ENCODE measurements at regions not wholly inside any gene's neighbourhood (a gene's known extent, or its start where the extent isn't known, plus 50 kb on each side); places are given as distances from the start of the nearest gene placed in this dataset.

DNA sequence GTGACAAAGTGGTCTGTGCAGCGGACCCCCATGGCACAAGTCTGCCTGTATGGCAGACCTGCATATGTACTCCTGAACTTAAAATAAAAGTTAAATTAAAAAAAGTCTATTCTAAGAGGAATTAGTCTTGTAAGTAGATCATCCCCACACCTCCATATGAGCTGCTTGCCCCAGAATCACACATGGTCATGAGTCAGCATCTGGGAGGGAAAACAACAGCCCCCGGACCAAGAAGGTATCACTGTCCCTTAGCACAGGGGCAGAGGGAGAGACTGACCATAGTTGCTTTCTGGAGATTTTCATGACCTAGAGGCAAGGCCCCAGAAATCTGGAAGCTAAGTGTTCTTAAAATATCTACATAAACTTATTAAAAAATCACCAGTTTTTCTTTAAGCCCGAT is 86.6 kb upstream of the PDK4 start:
- ATAC-seq (no peak), DNase-seq (ENCODE audit: low read depth, low spot score) (no peak)
- TF ChIP-seq SIN3A (IDR thresholded peaks at IDR 0.05; ENCODE audit: borderline replicate concordance, insufficient read depth, low read depth, low read length), result no peak
- TF ChIP-seq TCF7L2 (IDR thresholded peaks at IDR 0.05; ENCODE audit: low read depth, low read length), result no peak
- TF ChIP-seq, protein P1, sequence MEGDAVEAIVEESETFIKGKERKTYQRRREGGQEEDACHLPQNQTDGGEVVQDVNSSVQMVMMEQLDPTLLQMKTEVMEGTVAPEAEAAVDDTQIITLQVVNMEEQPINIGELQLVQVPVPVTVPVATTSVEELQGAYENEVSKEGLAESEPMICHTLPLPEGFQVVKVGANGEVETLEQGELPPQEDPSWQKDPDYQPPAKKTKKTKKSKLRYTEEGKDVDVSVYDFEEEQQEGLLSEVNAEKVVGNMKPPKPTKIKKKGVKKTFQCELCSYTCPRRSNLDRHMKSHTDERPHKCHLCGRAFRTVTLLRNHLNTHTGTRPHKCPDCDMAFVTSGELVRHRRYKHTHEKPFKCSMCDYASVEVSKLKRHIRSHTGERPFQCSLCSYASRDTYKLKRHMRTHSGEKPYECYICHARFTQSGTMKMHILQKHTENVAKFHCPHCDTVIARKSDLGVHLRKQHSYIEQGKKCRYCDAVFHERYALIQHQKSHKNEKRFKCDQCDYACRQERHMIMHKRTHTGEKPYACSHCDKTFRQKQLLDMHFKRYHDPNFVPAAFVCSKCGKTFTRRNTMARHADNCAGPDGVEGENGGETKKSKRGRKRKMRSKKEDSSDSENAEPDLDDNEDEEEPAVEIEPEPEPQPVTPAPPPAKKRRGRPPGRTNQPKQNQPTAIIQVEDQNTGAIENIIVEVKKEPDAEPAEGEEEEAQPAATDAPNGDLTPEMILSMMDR (IDR thresholded peaks at IDR 0.05), result no peak
- TF ChIP-seq, protein P2, sequence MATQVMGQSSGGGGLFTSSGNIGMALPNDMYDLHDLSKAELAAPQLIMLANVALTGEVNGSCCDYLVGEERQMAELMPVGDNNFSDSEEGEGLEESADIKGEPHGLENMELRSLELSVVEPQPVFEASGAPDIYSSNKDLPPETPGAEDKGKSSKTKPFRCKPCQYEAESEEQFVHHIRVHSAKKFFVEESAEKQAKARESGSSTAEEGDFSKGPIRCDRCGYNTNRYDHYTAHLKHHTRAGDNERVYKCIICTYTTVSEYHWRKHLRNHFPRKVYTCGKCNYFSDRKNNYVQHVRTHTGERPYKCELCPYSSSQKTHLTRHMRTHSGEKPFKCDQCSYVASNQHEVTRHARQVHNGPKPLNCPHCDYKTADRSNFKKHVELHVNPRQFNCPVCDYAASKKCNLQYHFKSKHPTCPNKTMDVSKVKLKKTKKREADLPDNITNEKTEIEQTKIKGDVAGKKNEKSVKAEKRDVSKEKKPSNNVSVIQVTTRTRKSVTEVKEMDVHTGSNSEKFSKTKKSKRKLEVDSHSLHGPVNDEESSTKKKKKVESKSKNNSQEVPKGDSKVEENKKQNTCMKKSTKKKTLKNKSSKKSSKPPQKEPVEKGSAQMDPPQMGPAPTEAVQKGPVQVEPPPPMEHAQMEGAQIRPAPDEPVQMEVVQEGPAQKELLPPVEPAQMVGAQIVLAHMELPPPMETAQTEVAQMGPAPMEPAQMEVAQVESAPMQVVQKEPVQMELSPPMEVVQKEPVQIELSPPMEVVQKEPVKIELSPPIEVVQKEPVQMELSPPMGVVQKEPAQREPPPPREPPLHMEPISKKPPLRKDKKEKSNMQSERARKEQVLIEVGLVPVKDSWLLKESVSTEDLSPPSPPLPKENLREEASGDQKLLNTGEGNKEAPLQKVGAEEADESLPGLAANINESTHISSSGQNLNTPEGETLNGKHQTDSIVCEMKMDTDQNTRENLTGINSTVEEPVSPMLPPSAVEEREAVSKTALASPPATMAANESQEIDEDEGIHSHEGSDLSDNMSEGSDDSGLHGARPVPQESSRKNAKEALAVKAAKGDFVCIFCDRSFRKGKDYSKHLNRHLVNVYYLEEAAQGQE (IDR thresholded peaks at IDR 0.05; ENCODE audit: insufficient read depth in 1 of 2, low read depth in 2 of 2, low read length in 1 of 2), result no peak
- TF ChIP-seq POLR2AphosphoS5 (IDR thresholded peaks at IDR 0.05; ENCODE audit: low read depth, low read length), result no peak
- Histone ChIP-seq H3K27me3 (ENCODE audit: control insufficient read depth, insufficient read depth, low read length) (no peaks in the 10 kb centered on the region), H3K4me1 (ENCODE audit: control insufficient read depth, insufficient read depth, low read length) (no peaks in the 10 kb centered on the region), H3K27ac (ENCODE audit: low read length) (no peak overlapping the region), H3K4me3 (ENCODE audit: low read depth in 2 of 2, low read length in 2 of 2) (no peak overlapping the region), H3K9me3 (ENCODE audit: control insufficient read depth, insufficient read depth, low read depth, low read length) (no peaks in the 10 kb centered on the region), H3K36me3 (ENCODE audit: control insufficient read depth, insufficient read depth, low read length) (no peaks in the 10 kb centered on the region)
- ChIA-PET CTCF (interaction anchor here (0.7 kb wide), 1 partner anchor 44 kb away, joined by 3 read pairs; no protein-coding TSS in a partner anchor), POLR2A (no interaction called here)
- in situ Hi-C loops (cut with HindIII; ENCODE audit: low pct_unique_long_range_greater_than_20kb, low sequenced_read_pairs) (loop anchor here (25.0 kb wide), 1 partner anchor 171 kb away; no protein-coding TSS in a partner anchor), intact Hi-C loops (cut with micrococcal nuclease; ENCODE audit: unreplicated experiment) (no loop called here)
- no TSS peak for BruUV-seq (replicated peaks)

DNA sequence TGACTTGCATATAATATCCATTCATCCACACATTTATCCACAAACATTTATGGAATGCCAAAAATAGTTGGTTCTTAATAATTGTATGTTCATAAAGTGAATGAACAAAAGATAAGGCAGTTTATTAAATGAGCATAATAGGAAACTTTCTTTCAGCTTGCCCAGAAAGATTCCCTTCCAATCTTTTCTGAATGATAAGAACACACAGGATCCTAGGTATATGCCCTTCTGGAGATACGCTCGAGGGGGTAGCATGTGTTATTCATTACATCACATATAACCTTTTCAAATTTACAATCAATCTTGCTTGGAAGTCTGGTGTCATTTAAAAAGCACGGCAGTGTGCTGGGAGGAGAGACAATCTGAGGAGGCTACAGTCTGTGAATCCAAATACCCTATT is 80.4 kb upstream of the PDK4 start:
- no peaks in the 10 kb centered on the region for H3K36me3 ChIP-seq (ENCODE audit: control insufficient read depth, insufficient read depth, low read length)
- in situ Hi-C loops (cut with HindIII; ENCODE audit: low pct_unique_long_range_greater_than_20kb, low sequenced_read_pairs) (loop anchor here (25.0 kb wide), 1 partner anchor 164 kb away; no protein-coding TSS in a partner anchor), intact Hi-C loops (cut with micrococcal nuclease; ENCODE audit: unreplicated experiment) (no loop called here)
- CTCF ChIA-PET, result no interaction called here
- no peaks in the 10 kb centered on the region for H3K9me3 ChIP-seq (ENCODE audit: control insufficient read depth, insufficient read depth, low read depth, low read length)
- no peak overlapping the region for H3K27ac ChIP-seq (ENCODE audit: low read length)
- BruUV-seq (replicated peaks), result no TSS peak
- ATAC-seq (no peak), DNase-seq (ENCODE audit: low read depth, low spot score) (no peak)
- TF ChIP-seq TCF7L2 (IDR thresholded peaks at IDR 0.05; ENCODE audit: low read depth, low read length) (no peak), SIN3A (IDR thresholded peaks at IDR 0.05; ENCODE audit: borderline replicate concordance, insufficient read depth, low read depth, low read length) (no peak)
- TF ChIP-seq, protein P1 (IDR thresholded peaks at IDR 0.05), result no peak
- H3K4me3 ChIP-seq (ENCODE audit: low read depth in 2 of 2, low read length in 2 of 2), result no peak overlapping the region
- H3K4me1 ChIP-seq (ENCODE audit: control insufficient read depth, insufficient read depth, low read length), result no peaks in the 10 kb centered on the region
- POLR2A ChIA-PET, result no interaction called here
- H3K27me3 ChIP-seq (ENCODE audit: control insufficient read depth, insufficient read depth, low read length), result no peaks in the 10 kb centered on the region
